ENCODE measurements at regions not wholly inside any gene's neighbourhood (a gene's known extent, or its start where the extent isn't known, plus 50 kb on each side); places are given as distances from the start of the nearest gene placed in this dataset.

DNA sequence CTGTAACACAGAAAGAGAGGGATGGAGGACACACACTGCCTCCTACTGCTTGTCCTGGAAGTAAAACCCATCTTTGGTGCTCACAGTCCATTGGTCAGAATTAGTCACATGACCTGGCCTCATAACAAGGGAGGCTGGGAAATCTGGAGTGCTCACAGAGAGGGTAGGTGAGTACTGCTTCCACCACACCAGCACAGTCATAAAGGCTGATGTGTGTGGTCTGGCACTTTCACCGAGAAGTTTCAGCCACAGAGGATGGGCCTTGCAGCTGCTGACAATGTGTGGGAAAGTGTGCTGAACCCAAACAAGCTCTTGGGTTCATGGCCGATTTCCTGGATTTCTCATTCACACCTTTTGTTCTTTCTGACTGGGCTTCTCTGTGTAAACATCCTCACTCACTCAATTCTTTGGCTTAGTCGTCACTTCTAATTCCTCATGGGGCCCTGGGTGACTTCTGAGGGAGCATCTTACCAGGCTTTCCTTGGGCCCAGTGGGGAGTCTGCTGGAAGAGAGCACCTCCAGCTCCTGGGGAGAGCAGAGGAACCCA is 100.7 kb downstream of the ASB7 start:
- DNase-seq (ENCODE audit: low read depth), result no peak

DNA sequence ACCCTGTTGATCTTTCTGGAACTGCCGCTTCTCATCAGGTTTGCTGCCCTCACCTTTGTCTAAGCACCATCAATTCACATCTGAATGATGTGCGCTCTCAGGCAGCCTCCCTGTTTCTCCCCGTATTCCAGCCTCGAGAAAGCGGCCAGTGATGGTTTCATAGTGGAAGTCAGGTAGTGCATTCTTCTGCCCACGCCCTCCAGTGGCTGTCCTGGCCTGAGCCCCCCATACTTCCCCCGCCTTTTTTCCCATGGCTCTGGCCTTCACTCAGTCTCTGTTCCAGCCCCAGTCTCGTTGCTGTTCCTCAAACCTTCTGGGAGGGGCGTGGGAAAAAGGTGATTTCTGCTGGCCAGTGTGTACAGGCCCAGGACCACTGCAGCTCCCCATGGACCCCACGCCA is 101.3 kb downstream of the ASB7 start:
- no peak for DNase-seq (ENCODE audit: low read depth)

DNA sequence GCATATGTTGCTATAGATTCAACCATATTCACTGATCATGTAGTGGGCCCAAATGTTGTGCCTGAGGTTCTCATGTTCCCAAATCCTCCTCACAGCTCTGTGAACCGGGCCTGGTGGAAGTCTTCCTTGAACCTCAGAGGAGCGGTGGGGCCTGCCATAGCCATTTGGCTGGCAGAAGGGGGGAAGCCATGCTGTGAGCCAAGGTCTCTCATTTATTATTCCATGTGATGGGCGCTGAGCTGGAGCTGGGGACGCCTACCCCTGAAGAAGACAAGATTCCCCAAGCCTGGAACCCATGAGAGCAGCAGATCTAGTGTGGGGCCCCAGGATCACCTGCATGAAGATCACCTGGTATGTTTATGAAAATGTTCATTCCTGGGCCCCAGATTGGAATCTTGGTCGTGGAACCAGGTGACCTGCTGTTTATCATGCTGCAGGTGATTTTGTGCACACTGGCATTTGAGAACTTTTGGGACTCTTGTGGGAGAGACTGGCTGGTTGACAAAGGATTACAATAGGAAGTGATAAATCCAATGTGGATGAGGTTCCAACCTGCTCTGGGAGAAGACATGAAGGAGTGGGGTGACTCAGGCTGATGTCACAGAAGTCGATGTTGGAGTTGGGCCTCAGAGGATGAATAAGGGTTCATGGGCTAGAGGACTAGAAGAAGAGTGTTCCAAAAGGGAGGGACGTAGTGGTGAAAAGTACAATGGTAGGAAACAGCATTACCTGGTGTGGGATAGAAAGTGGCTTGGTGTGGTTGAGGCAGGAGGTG is 102.1 kb downstream of the ASB7 start:
- no peak for DNase-seq (ENCODE audit: low read depth)

DNA sequence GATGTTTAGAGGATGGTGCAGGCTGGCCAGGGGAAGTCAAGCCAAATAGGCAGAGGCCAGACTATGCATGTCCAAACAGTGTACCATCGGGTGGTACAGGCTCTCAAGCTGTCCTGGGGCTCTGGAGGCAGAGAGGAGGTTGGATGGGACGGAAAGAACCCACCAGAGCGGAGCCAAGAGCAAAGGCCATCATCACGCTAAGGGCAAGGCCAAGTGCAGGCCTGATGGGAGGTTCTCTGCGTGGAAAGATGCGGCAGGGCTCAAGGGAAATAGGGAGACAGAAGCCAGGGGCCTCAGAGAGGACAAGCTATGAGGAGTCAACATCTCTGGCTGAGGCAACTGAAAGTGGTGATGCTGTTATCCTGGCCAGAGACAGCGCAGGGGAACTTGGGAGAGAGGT is 102.7 kb downstream of the ASB7 start:
- DNase-seq (ENCODE audit: low read depth), result no peak

DNA sequence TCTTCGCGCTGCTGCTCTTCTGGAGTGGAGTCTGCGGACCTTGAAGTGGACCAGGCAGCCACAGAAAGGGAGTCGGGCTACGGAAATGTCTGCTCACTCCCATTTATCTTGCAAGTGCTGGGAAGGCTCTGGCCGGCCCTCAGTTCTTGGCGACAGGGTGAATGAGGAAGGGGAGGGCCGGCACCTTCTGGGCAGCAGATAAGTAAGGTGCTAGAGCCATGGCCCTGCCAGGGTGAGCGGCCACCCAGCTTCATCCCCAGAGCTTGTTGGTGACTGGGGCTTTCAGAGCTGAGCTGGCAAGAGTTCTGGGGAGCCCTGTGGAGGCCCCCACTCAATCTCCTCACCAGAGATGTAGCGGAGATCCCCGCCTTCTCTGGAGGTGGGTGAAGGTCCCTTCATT is 103.5 kb downstream of the ASB7 start:
- DNase-seq (ENCODE audit: low read depth), result no peak

DNA sequence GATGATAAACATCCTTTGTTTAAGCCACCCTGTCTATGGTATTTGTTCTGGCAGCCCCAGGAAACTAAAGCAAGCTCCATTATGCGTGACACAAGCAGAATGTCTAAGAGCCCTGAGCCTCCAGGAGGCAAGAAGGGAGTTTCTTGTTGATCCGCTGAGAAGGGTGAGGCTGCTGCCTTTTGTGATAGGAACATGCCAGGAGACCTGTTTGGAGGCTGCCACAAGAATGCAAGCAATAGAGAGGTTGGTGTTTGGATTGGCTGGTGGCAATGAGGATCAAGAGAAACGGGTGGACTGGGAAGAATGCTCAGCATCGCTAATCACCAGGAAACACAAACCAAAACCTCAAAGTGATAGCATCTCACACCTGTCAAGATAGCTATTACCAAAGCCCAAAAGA is 104.8 kb downstream of the ASB7 start:
- no peak for DNase-seq (ENCODE audit: low read depth)

DNA sequence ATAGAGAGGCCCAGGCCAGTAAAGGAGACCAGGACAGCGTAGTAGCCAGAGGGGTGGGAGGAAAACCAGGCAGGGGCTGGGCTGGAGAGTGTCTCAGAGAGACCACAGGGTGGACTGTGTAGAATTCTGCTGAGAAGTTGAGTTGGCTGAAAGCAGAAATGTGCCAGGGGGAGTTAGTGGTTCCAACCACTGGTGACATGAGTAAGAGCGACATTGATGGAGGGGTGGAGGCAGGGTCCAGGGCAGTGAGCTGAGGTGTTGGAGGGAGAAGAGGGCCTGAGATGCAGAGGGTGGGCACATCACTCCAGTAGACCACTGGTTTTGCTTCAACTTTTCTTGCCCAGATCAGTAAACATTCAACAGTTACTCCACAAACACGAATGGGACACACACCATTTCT is 106.5 kb downstream of the ASB7 start:
- DNase-seq (ENCODE audit: low read depth), result no peak

DNA sequence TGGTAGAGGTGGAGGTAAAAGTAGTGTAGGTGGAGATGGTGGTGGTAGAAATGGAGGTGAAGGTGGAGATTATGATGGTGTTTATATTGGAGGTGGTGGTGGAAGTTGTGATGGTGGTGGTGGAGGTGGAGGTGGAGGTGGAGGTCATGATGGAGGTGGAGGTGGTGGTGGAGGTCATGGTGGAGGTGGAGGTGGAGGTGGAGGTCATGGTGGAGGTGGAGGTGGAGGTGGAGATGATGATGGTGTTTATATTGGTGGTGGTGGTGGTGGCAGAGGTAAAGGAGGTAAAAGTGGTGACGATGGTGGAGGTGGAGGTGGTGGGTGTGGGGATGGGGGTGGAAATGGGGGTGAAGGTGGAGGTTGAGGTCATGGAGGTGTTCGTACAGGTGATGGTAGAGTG is 107.8 kb downstream of the ASB7 start:
- DNase-seq (ENCODE audit: low read depth), result no peak

DNA sequence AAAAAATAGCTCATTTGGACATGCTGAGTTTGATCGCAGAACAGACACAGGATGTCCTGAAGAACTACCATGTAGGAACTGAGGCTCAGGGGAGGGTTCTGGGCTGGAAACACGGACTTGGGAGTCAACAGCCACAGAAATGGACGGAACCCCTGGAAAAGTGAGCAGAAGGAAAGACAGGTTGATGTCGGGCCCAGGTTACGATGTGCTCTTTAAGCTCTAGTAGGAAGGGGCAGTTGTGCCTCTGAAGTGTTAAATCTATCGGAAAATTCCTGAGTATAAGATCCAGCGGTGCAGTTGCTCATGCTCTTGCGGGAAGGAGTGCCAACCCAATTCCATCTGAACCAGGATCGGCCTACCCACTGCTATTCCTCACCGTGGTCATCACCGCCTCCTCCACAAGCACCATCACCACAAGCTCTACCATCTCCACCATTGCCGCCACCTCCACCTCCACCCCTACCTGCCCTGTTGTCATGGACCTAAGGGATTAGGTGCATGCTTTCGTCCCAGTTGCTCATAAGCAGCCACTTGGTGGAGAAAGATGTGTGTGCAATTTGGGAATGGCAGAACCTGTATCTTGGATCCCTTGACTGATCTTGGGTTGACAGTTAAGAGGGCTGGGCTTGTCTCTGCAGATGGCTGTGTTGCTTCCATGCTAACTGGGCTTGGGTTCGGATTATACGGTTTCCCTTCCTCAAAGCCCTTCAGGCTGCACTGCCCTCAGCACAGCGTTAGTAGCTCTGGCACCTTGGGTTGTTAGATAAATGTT is 108.5 kb downstream of the ASB7 start:
- DNase-seq (ENCODE audit: low read depth), result no peak

DNA sequence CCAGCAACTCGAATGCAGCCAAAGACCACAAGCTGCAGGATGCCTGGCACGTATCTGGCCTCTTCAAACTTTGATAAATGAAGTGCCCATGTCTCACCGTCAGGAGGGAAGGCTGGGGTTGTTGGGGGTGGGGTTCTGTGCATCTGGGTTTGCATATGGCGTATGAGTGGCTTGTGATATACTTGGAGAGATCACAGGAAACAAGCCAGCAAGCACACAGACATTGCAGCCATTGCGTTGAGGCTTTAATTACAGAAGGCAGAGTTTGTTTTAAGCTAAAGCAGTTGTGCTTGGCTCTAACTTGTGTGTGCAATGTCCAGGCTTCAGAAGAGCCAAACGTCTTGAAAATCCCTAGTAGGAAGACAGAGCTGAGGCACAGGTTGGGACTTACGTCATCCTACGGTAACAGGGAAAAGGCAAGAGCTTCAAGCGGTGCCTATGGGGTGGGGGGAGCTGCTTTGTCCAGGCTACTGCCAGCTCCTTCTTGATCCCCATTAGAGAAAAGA is 109.2 kb downstream of the ASB7 start:
- DNase-seq (ENCODE audit: low read depth), result no peak

DNA sequence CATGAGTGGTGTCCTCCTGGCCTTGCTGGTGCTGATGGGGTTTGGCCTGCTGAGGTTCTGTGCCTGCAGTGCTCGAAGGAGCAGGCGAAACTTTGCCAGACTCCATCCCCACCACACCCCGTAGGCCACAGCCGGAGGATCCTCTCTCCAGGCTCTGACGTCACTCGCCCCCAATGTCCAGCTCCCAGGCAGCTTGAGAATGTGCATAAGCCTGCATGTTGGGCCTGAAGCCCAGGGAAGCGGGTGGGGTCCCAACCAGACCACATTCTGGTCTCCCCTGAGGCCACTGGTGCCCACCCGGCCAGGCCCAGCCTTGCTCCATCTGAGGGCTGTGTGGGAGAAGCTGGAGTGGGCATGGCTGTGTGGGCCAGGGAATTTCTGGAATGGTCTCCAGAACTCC is 109.8 kb downstream of the ASB7 start:
- no peak for DNase-seq (ENCODE audit: low read depth)

DNA sequence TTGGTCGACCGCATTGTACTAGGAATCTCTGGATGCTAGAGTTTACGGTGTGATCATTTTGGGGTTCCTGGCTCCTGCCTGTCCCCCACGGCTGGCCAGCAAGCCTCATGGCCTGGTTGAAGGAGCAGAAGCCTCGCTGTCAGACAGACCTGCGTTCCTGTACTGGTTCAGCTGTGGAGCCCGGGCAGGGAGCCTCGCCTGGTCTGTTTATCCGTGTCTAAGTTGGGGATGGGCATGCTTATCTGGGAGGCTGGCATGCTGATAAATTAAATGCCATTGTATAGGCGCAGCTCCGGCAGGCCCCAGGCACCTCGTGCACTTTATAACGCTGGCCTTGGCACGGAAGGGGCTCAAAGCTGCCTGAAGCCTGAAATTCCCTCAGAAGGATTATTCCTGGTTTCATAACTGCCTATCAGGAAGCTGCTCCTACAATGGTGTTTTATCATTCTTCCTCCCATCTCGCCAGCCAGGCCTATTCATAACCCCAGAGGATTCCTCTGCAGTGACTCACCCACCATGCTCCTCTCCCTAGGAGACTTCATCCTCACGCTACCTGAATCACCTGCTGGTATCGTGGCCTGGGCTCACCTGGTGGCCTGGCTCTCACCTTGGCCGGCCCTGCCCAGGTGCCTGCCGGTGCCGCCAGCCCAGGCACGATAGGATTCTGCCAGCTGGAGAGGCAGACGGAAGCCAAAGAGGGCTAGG is 110.9 kb downstream of the ASB7 start:
- peak; percentile 86 for DNase-seq (ENCODE audit: low read depth)

DNA sequence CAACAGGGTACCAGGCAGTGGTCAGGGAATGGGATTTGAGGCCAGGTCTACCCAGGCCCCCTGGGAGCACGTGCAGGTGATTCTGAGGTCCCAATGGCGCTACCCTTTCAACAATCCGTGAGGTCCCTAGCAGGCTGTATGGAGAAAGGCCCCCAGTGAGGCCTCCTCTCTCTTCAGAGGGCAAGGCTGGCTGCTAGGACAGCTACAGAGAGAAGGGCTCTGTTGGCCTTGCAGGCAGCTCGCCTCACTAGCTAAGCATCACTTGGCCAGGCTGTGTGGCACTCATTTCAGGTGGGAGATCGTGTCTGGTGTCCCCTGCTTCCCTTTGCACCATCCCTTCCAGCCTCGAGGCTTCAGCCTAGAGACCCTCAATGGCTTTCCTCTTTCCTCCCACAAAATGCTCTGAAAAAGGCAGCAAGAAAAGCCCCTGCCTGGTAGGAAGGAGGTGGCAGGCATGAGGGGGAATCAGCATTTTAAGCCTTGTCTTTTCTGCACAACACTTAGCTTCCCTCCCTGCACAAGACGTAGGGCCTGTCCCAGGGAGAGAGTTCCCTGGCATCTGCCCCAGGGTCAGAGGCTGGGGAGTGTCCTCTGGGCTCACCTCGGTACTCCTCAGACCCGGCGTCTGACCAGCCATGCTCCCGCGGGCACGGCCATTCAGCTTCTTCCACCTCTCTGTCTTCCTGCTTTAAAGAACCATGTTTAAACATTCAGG is 111.8 kb downstream of the ASB7 start:
- no peak for DNase-seq (ENCODE audit: low read depth)

DNA sequence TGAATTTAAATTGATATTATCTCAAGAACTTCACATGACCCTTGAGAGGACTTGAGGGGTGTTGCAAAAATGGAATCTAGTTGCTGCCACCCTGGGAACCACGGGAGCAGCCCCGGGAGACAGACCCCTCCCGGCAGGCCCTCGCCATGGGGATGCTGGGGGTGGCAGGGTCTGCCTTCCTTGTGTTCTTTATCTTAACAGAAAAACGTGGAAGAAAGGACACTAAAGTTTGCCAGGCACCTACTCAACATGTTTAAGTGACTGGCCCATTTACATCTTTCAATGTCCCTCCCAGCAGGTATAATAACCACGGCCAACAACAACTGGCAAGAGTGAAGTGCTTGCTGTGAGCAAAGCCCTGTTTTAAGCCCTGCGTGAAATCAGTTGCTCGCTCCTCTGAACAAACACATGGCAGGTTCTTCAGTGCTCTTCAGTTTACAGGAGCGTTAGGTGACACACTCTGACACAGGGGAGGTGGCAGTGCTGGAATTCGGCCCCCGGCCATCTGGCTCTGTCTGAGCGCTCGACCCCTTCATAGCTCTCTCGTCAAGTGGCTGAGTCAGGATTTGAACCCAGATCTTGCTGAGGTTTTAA is 112.5 kb downstream of the ASB7 start:
- DNase-seq (ENCODE audit: low read depth), result no peak

DNA sequence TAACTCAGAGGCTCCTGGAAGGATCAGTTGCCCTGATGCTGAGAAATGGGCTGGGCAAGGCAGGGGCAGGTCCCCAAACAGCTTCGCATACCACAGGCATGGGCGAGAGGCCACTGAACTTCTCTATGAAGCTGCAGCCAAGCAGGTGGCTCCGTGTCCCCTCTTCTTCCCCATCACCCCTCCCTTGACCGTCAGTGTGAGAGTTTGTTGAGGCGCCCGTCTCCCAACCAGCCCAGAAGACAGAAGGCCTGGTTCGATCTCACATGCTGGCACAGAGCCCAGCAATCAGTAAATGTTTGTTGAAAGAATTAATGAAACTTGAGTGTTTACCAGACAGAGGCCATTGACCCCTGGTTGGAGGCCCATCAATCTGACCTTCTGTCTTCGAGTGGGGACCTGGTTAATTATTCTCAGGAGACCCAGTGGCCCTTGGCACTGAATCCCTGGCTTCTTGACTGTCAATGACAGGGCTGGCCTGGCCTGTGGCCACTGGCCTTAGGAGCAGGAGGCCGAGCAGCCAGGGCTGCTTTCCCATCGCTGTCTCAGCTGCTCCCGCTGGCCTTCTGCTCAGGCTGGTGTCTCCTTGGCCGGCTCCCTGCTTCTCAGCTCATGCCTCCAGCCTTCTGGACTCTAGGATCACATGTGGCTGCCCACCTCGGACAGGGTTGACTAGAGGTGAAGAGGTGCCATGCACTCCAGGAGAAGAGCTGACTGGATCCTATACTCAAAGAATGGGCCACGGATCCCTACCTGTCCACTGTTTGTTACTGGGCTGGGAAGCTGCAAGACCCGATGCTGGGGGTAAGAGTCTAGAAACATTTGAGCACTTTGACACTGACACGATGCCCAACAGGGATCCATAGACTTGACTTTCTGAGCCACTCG is 113.4 kb downstream of the ASB7 start:
- DNase-seq (ENCODE audit: low read depth), result no peak

DNA sequence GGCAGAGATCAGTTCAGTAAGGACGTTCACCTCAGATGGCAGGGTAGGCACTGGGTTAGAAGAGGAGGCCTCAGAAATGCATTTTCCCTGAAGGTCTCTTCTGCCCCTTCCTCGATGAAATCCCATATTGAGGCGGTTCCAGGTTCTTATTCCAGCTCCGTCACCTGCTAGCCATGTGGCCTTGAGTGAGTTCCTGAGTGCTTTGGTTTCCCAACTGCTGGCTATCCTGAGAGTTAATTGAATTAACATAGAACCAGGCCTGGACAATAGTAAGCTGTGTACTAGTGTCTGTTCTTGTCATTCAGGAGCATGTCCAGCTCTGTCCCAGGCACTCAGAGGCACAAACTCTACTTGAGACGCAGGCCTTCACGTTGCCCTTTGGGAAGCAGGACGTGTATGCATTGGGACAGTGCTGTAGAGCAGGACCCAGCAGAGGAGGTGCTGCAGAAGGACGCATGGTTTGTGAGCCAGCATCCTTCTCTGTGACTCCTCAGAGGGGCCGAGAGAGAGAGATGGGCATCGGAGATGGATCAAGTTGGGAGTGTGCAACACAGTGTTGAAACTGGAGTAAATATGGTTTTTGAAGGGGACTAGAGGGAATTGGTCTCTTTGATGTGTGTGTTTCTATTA is 114.2 kb downstream of the ASB7 start:
- DNase-seq (ENCODE audit: low read depth), result no peak

DNA sequence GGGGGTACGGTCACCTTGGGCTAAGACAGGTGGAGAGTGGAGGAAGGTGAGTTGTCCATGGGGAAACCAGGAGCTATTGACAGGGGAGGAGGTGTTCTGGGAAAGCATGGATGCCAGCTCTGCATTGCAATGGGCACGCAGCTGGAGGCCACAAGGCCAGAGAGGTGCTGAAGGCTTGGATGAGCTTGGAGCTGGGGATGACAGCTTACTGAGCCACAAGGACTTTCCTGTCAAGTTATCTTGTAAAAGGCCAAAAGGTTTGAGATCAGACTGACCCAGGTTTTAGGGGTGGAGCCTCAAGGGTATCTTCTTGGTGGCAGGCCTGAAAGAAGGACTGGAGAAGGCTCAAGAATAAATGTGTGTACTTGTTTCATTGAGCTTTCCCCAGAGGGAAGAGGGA is 115.2 kb downstream of the ASB7 start:
- DNase-seq (ENCODE audit: low read depth), result no peak

DNA sequence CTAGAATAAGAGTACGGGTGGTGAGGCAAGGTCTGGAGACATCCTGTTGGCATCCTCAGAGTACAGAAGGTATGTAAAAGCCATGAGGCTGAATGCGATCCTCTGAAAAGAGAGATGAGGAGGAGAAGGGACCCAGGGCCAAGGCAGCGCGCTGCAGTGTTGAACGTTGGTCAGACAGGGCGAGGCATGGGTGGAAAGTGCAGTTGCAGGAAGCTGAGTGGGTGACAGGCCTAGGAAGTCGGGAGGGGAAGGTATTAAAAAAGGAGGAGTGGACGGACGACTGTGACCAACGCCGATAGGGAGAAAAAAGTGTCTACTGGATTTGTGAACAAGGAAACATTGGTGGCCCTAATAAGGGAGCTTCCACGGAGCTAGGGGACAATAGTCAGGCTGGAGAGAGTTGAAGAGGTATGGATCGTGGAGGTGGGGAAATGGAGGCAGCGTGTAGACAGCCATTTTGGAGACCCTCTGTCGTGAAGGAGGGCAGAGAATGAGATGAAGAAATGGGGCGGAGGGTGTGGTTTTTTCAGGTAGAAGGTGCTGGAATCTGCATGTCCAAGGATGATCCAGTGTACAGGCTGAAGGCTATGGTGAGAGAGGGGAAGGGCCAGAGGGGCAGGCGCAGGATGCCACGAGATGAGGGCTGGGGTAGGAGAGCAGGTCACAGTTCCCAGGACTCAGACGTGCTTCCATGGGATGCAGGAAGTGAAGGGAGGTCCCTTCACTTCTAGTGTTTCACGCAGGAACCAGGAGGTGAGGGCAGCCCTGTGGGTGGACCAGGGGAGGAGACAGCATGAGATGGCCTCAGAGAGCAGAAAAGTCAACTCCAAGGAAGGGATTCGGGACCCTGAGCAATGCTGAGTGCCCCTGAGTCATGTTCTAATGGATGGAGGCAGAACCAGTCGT is 115.9 kb downstream of the ASB7 start:
- DNase-seq (ENCODE audit: low read depth), result no peak

DNA sequence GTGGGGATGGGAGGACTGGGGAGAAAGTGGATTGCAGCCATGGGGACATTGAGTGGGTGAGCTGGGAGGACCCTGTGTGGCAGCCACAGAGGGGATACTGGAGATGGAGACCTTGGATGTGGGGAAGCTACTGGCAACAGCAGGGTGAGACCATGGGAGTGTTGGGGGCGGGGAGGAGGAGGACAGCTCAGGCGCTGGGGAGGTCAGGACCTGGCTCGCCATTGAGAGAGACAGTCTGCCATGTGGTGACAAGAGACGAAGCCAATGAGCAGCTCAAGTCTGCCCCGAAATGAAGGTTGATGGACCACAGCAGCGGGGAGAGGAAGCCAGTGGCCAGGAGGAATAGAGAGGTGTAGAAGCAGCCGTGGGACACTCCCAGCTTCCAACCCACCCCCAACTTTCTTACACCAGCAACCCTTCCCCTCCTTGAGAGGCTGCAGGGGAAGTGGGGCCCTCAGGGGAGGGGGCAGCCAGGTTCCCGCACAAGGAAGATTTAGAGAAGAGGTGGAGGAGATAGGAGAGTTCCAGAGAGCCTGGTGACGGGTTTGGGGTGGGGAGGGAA is 118.1 kb downstream of the ASB7 start:
- no peak for DNase-seq (ENCODE audit: low read depth)

Data from HS-27A (cell line).